Duodenal mucosa (tissue), 2 donors: ENCODE measurements at regions not wholly inside any gene's neighbourhood (a gene's known extent, or its start where the extent isn't known, plus 50 kb on each side); places are given as distances from the start of the nearest gene placed in this dataset.

ENCODE experiments used
- H3K27ac ChIP-seq: one replicate; pipeline ENCODE4 v1.7.0; 2013; ENCODE audit warnings: low read depth, low read length
- H3K27me3 ChIP-seq, 2 donors: one replicate each; pipeline ENCODE4 v1.7.0; 2013; ENCODE audit warnings: low read length in 2 of 2, control low read depth in 1 of 2; ENCODE audit not compliant: insufficient read depth in 2 of 2, control insufficient read depth in 1 of 2
- H3K36me3 ChIP-seq, 2 donors: one replicate each; pipeline ENCODE4 v1.7.0; 2013; ENCODE audit warnings: low read length in 2 of 2, control low read depth in 1 of 2; ENCODE audit not compliant: insufficient read depth in 2 of 2, control insufficient read depth in 1 of 2
- H3K4me1 ChIP-seq, 2 donors: one replicate each; pipeline ENCODE4 v1.7.0; 2013; ENCODE audit warnings: low read length in 2 of 2, control low read depth in 1 of 2; ENCODE audit not compliant: insufficient read depth in 2 of 2, control insufficient read depth in 1 of 2
- H3K4me3 ChIP-seq, 2 donors: one replicate each; pipeline ENCODE4 v1.7.0; 2013; ENCODE audit warnings: low read length in 2 of 2, low read depth in 1 of 2
- H3K9ac ChIP-seq, 2 donors: one replicate each; pipeline ENCODE4 v1.7.0; 2013; ENCODE audit warnings: low read length in 2 of 2, low read depth in 1 of 2
- H3K9me3 ChIP-seq, 2 donors: one replicate each; pipeline ENCODE4 v1.7.0; 2013; ENCODE audit warnings: low read length in 2 of 2, control low read depth in 1 of 2; ENCODE audit not compliant: control insufficient read depth in 1 of 2

GRCh38 chr2:19607400-19607799 is 249.0 kb upstream of the OSR1 start:
- no peaks in the 10 kb centered on the region for H3K4me1 ChIP-seq
- H3K4me3 ChIP-seq: no peak overlapping the region
- no peak overlapping the region for H3K9ac ChIP-seq
- no peaks in the 10 kb centered on the region for H3K9me3 ChIP-seq
- no peak overlapping the region for H3K27ac ChIP-seq
- no peaks in the 10 kb centered on the region for H3K27me3 ChIP-seq
- H3K36me3 ChIP-seq: no peaks in the 10 kb centered on the region

- H3K36me3 ChIP-seq: no peaks in the 10 kb centered on the region
Measured at GRCh38 chr2:19600982-19601381, 242.6 kb upstream of the OSR1 start.

GRCh38 chr2:19600506-19600905 is 242.1 kb upstream of the OSR1 start:
- no peak overlapping the region for H3K27ac ChIP-seq
- no peaks in the 10 kb centered on the region for H3K36me3 ChIP-seq
- H3K4me1 ChIP-seq: no peaks in the 10 kb centered on the region
- no peaks in the 10 kb centered on the region for H3K9me3 ChIP-seq
- no peak overlapping the region for H3K4me3 ChIP-seq
- H3K27me3 ChIP-seq: no peaks in the 10 kb centered on the region
- no peak overlapping the region for H3K9ac ChIP-seq

More at GRCh38 chr2:19600982-19601381, 242.6 kb upstream of the OSR1 start:
- no peaks in the 10 kb centered on the region for H3K9me3 ChIP-seq
- no peak overlapping the region for H3K9ac ChIP-seq
- no peaks in the 10 kb centered on the region for H3K4me1 ChIP-seq
- H3K4me3 ChIP-seq: no peak overlapping the region
- H3K27me3 ChIP-seq: no peaks in the 10 kb centered on the region
- H3K27ac ChIP-seq: no peak overlapping the region

GRCh38 chr2:19598971-19599370 is 240.5 kb upstream of the OSR1 start:
- no peak overlapping the region for H3K4me3 ChIP-seq
- H3K27me3 ChIP-seq: no peaks in the 10 kb centered on the region
- no peak overlapping the region for H3K27ac ChIP-seq
- H3K9me3 ChIP-seq: no peaks in the 10 kb centered on the region
- H3K36me3 ChIP-seq: no peaks in the 10 kb centered on the region
- no peak overlapping the region for H3K9ac ChIP-seq
- no peaks in the 10 kb centered on the region for H3K4me1 ChIP-seq

GRCh38 chr2:19592197-19592596 is 233.8 kb upstream of the OSR1 start:
- H3K27ac ChIP-seq: no peak overlapping the region
- H3K4me1 ChIP-seq: no peaks in the 10 kb centered on the region
- no peaks in the 10 kb centered on the region for H3K9me3 ChIP-seq
- H3K27me3 ChIP-seq: no peaks in the 10 kb centered on the region
- H3K9ac ChIP-seq: no peak overlapping the region
- H3K4me3 ChIP-seq: no peak overlapping the region
- no peaks in the 10 kb centered on the region for H3K36me3 ChIP-seq

- H3K9ac ChIP-seq: no peak overlapping the region
- H3K4me3 ChIP-seq: no peak overlapping the region
- no peaks in the 10 kb centered on the region for H3K4me1 ChIP-seq
- H3K9me3 ChIP-seq: no peaks in the 10 kb centered on the region
- H3K36me3 ChIP-seq: no peaks in the 10 kb centered on the region
- no peaks in the 10 kb centered on the region for H3K27me3 ChIP-seq
- H3K27ac ChIP-seq: no peak overlapping the region
Measured at GRCh38 chr2:19589791-19590190, 231.4 kb upstream of the OSR1 start.

- no peaks in the 10 kb centered on the region for H3K9me3 ChIP-seq
- no peak overlapping the region for H3K4me3 ChIP-seq
- H3K27ac ChIP-seq: no peak overlapping the region
- no peaks in the 10 kb centered on the region for H3K4me1 ChIP-seq
- H3K27me3 ChIP-seq: no peaks in the 10 kb centered on the region
- H3K36me3 ChIP-seq: no peaks in the 10 kb centered on the region
- H3K9ac ChIP-seq: no peak overlapping the region
Measured at GRCh38 chr2:19580830-19581229, 222.4 kb upstream of the OSR1 start.

GRCh38 chr2:19580264-19580663 is 221.8 kb upstream of the OSR1 start:
- no peaks in the 10 kb centered on the region for H3K4me1 ChIP-seq
- H3K9ac ChIP-seq: no peak overlapping the region
- no peaks in the 10 kb centered on the region for H3K27me3 ChIP-seq
- H3K36me3 ChIP-seq: no peaks in the 10 kb centered on the region
- no peak overlapping the region for H3K27ac ChIP-seq
- no peak overlapping the region for H3K4me3 ChIP-seq
- no peaks in the 10 kb centered on the region for H3K9me3 ChIP-seq

GRCh38 chr2:19579461-19579860 is 221.0 kb upstream of the OSR1 start:
- Histone ChIP-seq H3K27me3 (no peaks in the 10 kb centered on the region), H3K4me1 (peaks cover 3 to 7% of the 10 kb centered on the region in 2 donors), H3K4me3 (no peak overlapping the region), H3K36me3 (no peaks in the 10 kb centered on the region), H3K27ac (no peak overlapping the region), H3K9me3 (no peaks in the 10 kb centered on the region), H3K9ac (no peak overlapping the region)

- Histone ChIP-seq H3K9me3 (no peaks in the 10 kb centered on the region), H3K27ac (no peak overlapping the region), H3K9ac (no peak overlapping the region)
Measured at GRCh38 chr2:19577723-19578122, 219.3 kb upstream of the OSR1 start.

GRCh38 chr2:19576411-19576810 is 218.0 kb upstream of the OSR1 start:
- Histone ChIP-seq H3K27me3 (no peaks in the 10 kb centered on the region), H3K4me1 (peaks cover 4 to 7% of the 10 kb centered on the region in 2 donors), H3K9me3 (no peaks in the 10 kb centered on the region), H3K27ac (no peak overlapping the region), H3K9ac (no peak overlapping the region), H3K36me3 (no peaks in the 10 kb centered on the region), H3K4me3 (no peak overlapping the region)

More at GRCh38 chr2:19577723-19578122, 219.3 kb upstream of the OSR1 start:
- no peaks in the 10 kb centered on the region for H3K36me3 ChIP-seq
- H3K4me3 ChIP-seq: no peak overlapping the region
- H3K4me1 ChIP-seq: peaks cover 4 to 7% of the 10 kb centered on the region in 2 donors
- H3K27me3 ChIP-seq: no peaks in the 10 kb centered on the region
